MM.1S (cell line): ENCODE measurements at regions not wholly inside any gene's neighbourhood (a gene's known extent, or its start where the extent isn't known, plus 50 kb on each side); places are given as distances from the start of the nearest gene placed in this dataset.

Source experiments
- EZH2 ChIP-seq: fragments of 300-600 bp; sonication (generic); optimal IDR thresholded peaks from 2 replicates; pipeline ENCODE3; 2017; ENCODE audit warnings: low read depth, mild to moderate bottlenecking, antibody characterized with exemption, low read length, mixed read lengths
- TF ChIP-seq, protein P1 (sequence below): fragments of 300-600 bp; sonication (generic); IDR thresholded peaks from 2 replicates; pipeline ENCODE4 v1.5.1; 2016; ENCODE audit warnings: antibody characterized with exemption, low read length, mixed read lengths

DNA sequence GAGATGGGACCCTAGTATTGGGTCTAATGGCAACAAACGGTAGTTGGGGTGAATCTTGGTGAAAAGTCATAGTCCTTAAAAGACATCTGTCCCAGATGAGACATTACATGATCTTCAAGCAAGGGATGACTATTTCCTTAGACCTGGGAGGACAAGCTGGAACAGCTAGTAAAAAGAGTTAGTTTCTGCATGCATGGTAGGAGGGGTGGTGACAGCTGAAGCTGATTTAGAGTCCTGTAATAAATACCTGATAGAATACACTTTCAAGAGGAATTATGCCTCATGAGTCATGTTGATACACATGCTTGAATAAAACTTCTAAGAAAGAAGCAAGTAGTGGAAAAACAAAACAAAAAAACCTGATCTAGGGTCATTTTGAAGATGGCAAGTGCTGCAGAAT is 247.4 kb downstream of the CD109 start:
- TF ChIP-seq, protein P1, sequence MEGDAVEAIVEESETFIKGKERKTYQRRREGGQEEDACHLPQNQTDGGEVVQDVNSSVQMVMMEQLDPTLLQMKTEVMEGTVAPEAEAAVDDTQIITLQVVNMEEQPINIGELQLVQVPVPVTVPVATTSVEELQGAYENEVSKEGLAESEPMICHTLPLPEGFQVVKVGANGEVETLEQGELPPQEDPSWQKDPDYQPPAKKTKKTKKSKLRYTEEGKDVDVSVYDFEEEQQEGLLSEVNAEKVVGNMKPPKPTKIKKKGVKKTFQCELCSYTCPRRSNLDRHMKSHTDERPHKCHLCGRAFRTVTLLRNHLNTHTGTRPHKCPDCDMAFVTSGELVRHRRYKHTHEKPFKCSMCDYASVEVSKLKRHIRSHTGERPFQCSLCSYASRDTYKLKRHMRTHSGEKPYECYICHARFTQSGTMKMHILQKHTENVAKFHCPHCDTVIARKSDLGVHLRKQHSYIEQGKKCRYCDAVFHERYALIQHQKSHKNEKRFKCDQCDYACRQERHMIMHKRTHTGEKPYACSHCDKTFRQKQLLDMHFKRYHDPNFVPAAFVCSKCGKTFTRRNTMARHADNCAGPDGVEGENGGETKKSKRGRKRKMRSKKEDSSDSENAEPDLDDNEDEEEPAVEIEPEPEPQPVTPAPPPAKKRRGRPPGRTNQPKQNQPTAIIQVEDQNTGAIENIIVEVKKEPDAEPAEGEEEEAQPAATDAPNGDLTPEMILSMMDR = no peak
- TF ChIP-seq EZH2 = no peak
